ENCODE measurements at regions not wholly inside any gene's neighbourhood (a gene's known extent, or its start where the extent isn't known, plus 50 kb on each side); places are given as distances from the start of the nearest gene placed in this dataset.

GRCh38 chr16:9443864-9444263, 352.4 kb downstream of the HAPSTR1 start:
- DNase-seq (ENCODE audit: insufficient read length, low spot score) (no peak), FAIRE-seq (no peak)

- DNase-seq (ENCODE audit: insufficient read length, low spot score): no peak
- FAIRE-seq: no peak
Observed at GRCh38 chr16:9446471-9447194, 355.2 kb downstream of the HAPSTR1 start.

GRCh38 chr16:9447195-9447551, 355.7 kb downstream of the HAPSTR1 start:
- DNase-seq (ENCODE audit: insufficient read length, low spot score): no peak
- no peak for FAIRE-seq

- no peak for FAIRE-seq
Observed at GRCh38 chr16:9447699-9448098, 356.3 kb downstream of the HAPSTR1 start.

GRCh38 chr16:9449597-9449996, 358.2 kb downstream of the HAPSTR1 start:
- DNase-seq (ENCODE audit: insufficient read length, low spot score) (no peak), FAIRE-seq (no peak)

More at GRCh38 chr16:9447699-9448098, 356.3 kb downstream of the HAPSTR1 start:
- no peak for DNase-seq (ENCODE audit: insufficient read length, low spot score)

GRCh38 chr16:9457215-9457614, 365.8 kb downstream of the HAPSTR1 start:
- DNase-seq (ENCODE audit: insufficient read length, low spot score): no peak
- FAIRE-seq: no peak

GRCh38 chr16:9458816-9459215, 367.4 kb downstream of the HAPSTR1 start:
- no peak for FAIRE-seq

GRCh38 chr16:9462984-9463383, 371.5 kb downstream of the HAPSTR1 start:
- DNase-seq (ENCODE audit: insufficient read length, low spot score): no peak
- FAIRE-seq: no peak

More at GRCh38 chr16:9458816-9459215, 367.4 kb downstream of the HAPSTR1 start:
- DNase-seq (ENCODE audit: insufficient read length, low spot score): no peak

GRCh38 chr16:9463461-9463860, 372.0 kb downstream of the HAPSTR1 start:
- no peak for DNase-seq (ENCODE audit: insufficient read length, low spot score)
- FAIRE-seq: no peak

- FAIRE-seq: no peak
- DNase-seq (ENCODE audit: insufficient read length, low spot score): no peak
Observed at GRCh38 chr16:9465161-9465560, 373.7 kb downstream of the HAPSTR1 start.

GRCh38 chr16:9469512-9469911, 378.1 kb downstream of the HAPSTR1 start:
- FAIRE-seq (no peak), DNase-seq (ENCODE audit: insufficient read length, low spot score) (no peak)

- FAIRE-seq (no peak), DNase-seq (ENCODE audit: insufficient read length, low spot score) (no peak)
Observed at GRCh38 chr16:9476744-9477143, 385.3 kb downstream of the HAPSTR1 start.

- no peak for FAIRE-seq
Observed at GRCh38 chr16:9479008-9479407, 387.6 kb downstream of the HAPSTR1 start.

GRCh38 chr16:9480503-9480902, 389.1 kb downstream of the HAPSTR1 start:
- DNase-seq (ENCODE audit: insufficient read length, low spot score) (no peak), FAIRE-seq (no peak)

More at GRCh38 chr16:9479008-9479407, 387.6 kb downstream of the HAPSTR1 start:
- no peak for DNase-seq (ENCODE audit: insufficient read length, low spot score)

- FAIRE-seq: no peak
Observed at GRCh38 chr16:9481747-9482730, 390.6 kb downstream of the HAPSTR1 start.

GRCh38 chr16:9484426-9484825, 393.0 kb downstream of the HAPSTR1 start:
- no peak for FAIRE-seq
- no peak for DNase-seq (ENCODE audit: insufficient read length, low spot score)

More at GRCh38 chr16:9481747-9482730, 390.6 kb downstream of the HAPSTR1 start:
- DNase-seq (ENCODE audit: insufficient read length, low spot score): no peak

- FAIRE-seq (no peak), DNase-seq (ENCODE audit: insufficient read length, low spot score) (no peak)
Observed at GRCh38 chr16:9484881-9485280, 393.4 kb downstream of the HAPSTR1 start.

GRCh38 chr16:9489835-9490467, 398.5 kb downstream of the HAPSTR1 start:
- FAIRE-seq (no peak), DNase-seq (ENCODE audit: insufficient read length, low spot score) (no peak)

- no peak for DNase-seq (ENCODE audit: insufficient read length, low spot score)
- FAIRE-seq: no peak
Observed at GRCh38 chr16:9495824-9496223, 404.4 kb downstream of the HAPSTR1 start.

- FAIRE-seq: no peak
- no peak for DNase-seq (ENCODE audit: insufficient read length, low spot score)
Observed at GRCh38 chr16:9497750-9498149, 406.3 kb downstream of the HAPSTR1 start.

GRCh38 chr16:9499941-9500593, 408.6 kb downstream of the HAPSTR1 start:
- FAIRE-seq (no peak), DNase-seq (ENCODE audit: insufficient read length, low spot score) (no peak)

Measured in GM19239 (cell line).